Lower leg skin (tissue), 3 donors: ENCODE measurements at regions not wholly inside any gene's neighbourhood (a gene's known extent, or its start where the extent isn't known, plus 50 kb on each side); places are given as distances from the start of the nearest gene placed in this dataset.

Source experiments
- POLR2A ChIP-seq, 2 donors: fragments of 450-650 bp; IDR thresholded peaks; one replicate each; pipeline ENCODE4 v1.6.1; 2016 to 2017; ENCODE audit warnings: antibody characterized with exemption in 2 of 2, mild to moderate bottlenecking in 1 of 2, moderate library complexity in 1 of 2
- TF ChIP-seq, protein P1 (sequence below), 3 donors: fragments of 450-650 bp; IDR thresholded peaks; one replicate each; pipeline ENCODE4 v1.5.1; 2016; ENCODE audit warnings: antibody characterized with exemption in 3 of 3, mild to moderate bottlenecking in 3 of 3, moderate library complexity in 2 of 3

DNA sequence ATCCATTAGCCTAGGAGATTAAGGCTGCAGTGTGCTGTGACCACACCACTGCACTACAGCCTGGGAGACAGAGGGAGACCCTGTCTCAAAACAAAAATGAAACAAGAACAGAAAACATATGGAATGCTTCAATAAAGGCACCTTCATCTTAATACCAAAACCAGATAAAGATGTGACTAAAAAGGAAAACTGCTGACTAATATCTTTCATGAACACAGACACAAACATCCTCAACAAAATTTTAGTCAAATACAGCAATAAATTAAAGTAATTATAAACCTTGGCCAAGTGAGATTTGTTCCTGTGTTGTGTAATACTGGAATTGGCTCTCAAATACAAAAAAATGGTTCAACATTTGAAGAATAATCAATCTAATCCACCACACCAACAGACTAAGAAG lies 103.5 kb downstream of the PRR20E start:
- TF ChIP-seq, protein P1, sequence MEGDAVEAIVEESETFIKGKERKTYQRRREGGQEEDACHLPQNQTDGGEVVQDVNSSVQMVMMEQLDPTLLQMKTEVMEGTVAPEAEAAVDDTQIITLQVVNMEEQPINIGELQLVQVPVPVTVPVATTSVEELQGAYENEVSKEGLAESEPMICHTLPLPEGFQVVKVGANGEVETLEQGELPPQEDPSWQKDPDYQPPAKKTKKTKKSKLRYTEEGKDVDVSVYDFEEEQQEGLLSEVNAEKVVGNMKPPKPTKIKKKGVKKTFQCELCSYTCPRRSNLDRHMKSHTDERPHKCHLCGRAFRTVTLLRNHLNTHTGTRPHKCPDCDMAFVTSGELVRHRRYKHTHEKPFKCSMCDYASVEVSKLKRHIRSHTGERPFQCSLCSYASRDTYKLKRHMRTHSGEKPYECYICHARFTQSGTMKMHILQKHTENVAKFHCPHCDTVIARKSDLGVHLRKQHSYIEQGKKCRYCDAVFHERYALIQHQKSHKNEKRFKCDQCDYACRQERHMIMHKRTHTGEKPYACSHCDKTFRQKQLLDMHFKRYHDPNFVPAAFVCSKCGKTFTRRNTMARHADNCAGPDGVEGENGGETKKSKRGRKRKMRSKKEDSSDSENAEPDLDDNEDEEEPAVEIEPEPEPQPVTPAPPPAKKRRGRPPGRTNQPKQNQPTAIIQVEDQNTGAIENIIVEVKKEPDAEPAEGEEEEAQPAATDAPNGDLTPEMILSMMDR (IDR thresholded peaks at IDR 0.05) = no peak
- no peak for TF ChIP-seq POLR2A (IDR thresholded peaks at IDR 0.05)
